ENCODE measurements at regions not wholly inside any gene's neighbourhood (a gene's known extent, or its start where the extent isn't known, plus 50 kb on each side); places are given as distances from the start of the nearest gene placed in this dataset.

GRCh38 chr1:14189381-14189780 is 409.1 kb upstream of the KAZN start:
- Histone ChIP-seq H3K27me3 (replicated peaks in 1 of 2; ENCODE audit: control insufficient read depth in 2 of 2, extremely low read depth in 1 of 2, insufficient read depth in 2 of 2, low read length in 1 of 2) (peaks cover 0 to 4% of the 10 kb centered on the region in 2 experiments), H3K27ac (ENCODE audit: low read length) (no peak overlapping the region), H3K4me1 (ENCODE audit: control insufficient read depth in 1 of 2, extremely low read depth in 1 of 2, insufficient read depth in 2 of 2, low read length in 2 of 2) (no peaks in the 10 kb centered on the region), H3K36me3 (ENCODE audit: control insufficient read depth in 2 of 2, extremely low read depth in 1 of 2, insufficient read depth in 1 of 2, low read length in 1 of 2) (no peaks in the 10 kb centered on the region), H3K4me3 (ENCODE audit: control insufficient read depth in 1 of 2, extremely low read depth in 1 of 2, low read length in 1 of 2) (no peak overlapping the region), H3K9me3 (no peaks in the 10 kb centered on the region)
- Mint-ChIP-seq H3K36me3 (no peaks in the 10 kb centered on the region), H3K4me3 (no peak overlapping the region), H3K27ac (no peak overlapping the region), H3K9me3 (no peaks in the 10 kb centered on the region), H3K4me1 (no peaks in the 10 kb centered on the region), H3K27me3 (peaks cover 11 to 12% of the 10 kb centered on the region in 2 donors)
- ATAC-seq (replicated peaks in 1 of 4) (no peak), DNase-seq (no peak)
- 67% methylated on average over 2 of the region's 4 CpGs for WGBS (ENCODE audit: insufficient coverage)
- POLR2A ChIA-PET, result no interaction called here
- CTCF ChIA-PET, result no interaction called here

DNA sequence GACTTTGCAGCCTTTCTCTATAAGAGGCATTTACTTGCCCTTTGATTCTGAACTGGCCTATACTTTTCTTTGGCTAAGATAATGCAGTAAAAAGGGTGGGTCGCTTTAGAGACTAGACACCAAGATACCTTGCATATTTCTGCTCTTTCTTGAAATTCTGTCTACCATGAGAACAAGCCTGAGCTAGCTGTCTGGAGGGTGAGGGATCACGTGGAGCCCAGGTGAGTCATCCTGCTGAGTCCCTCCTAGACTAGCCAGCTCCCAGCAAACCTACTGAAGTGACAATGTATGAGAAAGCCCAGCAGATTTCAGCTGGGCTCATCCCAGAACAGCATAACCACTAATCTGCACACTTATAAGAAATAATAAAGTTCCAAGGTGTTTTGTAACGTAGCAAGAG is 408.0 kb upstream of the KAZN start:
- Histone ChIP-seq H3K27me3 (replicated peaks in 1 of 2; ENCODE audit: control insufficient read depth in 2 of 2, extremely low read depth in 1 of 2, insufficient read depth in 2 of 2, low read length in 1 of 2) (peaks cover 0 to 4% of the 10 kb centered on the region in 2 experiments), H3K4me1 (ENCODE audit: control insufficient read depth in 1 of 2, extremely low read depth in 1 of 2, insufficient read depth in 2 of 2, low read length in 2 of 2) (no peaks in the 10 kb centered on the region), H3K9me3 (no peaks in the 10 kb centered on the region), H3K27ac (ENCODE audit: low read length) (no peak overlapping the region), H3K4me3 (ENCODE audit: control insufficient read depth in 1 of 2, extremely low read depth in 1 of 2, low read length in 1 of 2) (no peak overlapping the region), H3K36me3 (ENCODE audit: control insufficient read depth in 2 of 2, extremely low read depth in 1 of 2, insufficient read depth in 1 of 2, low read length in 1 of 2) (no peaks in the 10 kb centered on the region)
- no CpG with 5 or more reads among the region's 3 CpGs for WGBS (ENCODE audit: insufficient coverage)
- Mint-ChIP-seq H3K27me3 (peaks cover 10% of the 10 kb centered on the region in 2 donors), H3K4me3 (no peak overlapping the region), H3K9me3 (no peaks in the 10 kb centered on the region), H3K4me1 (no peaks in the 10 kb centered on the region), H3K27ac (no peak overlapping the region), H3K36me3 (no peaks in the 10 kb centered on the region)
- ChIA-PET CTCF (no interaction called here), POLR2A (no interaction called here)
- ATAC-seq (replicated peaks in 1 of 4) (no peak), DNase-seq (no peak)

DNA sequence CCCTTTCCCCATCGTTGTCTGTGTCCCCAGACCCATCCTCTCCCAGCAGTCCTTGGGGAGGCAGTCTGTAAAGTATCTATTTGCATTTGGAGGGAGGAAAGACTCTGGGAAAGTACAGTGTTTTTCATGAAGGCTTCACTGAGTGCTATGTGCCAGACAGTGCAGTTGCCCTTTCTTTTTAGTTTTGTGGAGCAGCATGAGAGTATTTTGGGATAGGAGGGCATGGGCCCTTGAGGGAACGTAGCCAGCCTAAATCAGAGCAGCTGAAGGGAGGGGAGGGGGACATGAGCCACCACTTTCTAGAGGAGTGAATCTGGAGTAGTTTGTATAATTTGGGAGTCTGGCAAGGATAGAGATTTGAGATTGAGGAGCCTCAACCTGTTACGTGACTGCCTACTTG is 404.0 kb upstream of the KAZN start:
- peaks cover 0 to 4% of the 10 kb centered on the region in 2 experiments for H3K27me3 ChIP-seq (replicated peaks in 1 of 2; ENCODE audit: control insufficient read depth in 2 of 2, extremely low read depth in 1 of 2, insufficient read depth in 2 of 2, low read length in 1 of 2)
- H3K9me3 ChIP-seq, result no peaks in the 10 kb centered on the region
- Mint-ChIP-seq H3K4me3 (no peak overlapping the region), H3K27ac (no peak overlapping the region), H3K36me3 (no peaks in the 10 kb centered on the region), H3K27me3 (peaks cover 4 to 8% of the 10 kb centered on the region in 2 donors), H3K4me1 (no peaks in the 10 kb centered on the region), H3K9me3 (no peaks in the 10 kb centered on the region)
- H3K4me3 ChIP-seq (ENCODE audit: control insufficient read depth in 1 of 2, extremely low read depth in 1 of 2, low read length in 1 of 2), result no peak overlapping the region
- H3K27ac ChIP-seq (ENCODE audit: low read length), result no peak overlapping the region
- no peaks in the 10 kb centered on the region for H3K4me1 ChIP-seq (ENCODE audit: control insufficient read depth in 1 of 2, extremely low read depth in 1 of 2, insufficient read depth in 2 of 2, low read length in 2 of 2)
- ATAC-seq (replicated peaks in 1 of 4) (no peak), DNase-seq (no peak)
- WGBS (ENCODE audit: insufficient coverage), result 57% methylated on average over 1 of the region's 3 CpGs
- H3K36me3 ChIP-seq (ENCODE audit: control insufficient read depth in 2 of 2, extremely low read depth in 1 of 2, insufficient read depth in 1 of 2, low read length in 1 of 2), result no peaks in the 10 kb centered on the region
- ChIA-PET POLR2A (no interaction called here), CTCF (no interaction called here)

DNA sequence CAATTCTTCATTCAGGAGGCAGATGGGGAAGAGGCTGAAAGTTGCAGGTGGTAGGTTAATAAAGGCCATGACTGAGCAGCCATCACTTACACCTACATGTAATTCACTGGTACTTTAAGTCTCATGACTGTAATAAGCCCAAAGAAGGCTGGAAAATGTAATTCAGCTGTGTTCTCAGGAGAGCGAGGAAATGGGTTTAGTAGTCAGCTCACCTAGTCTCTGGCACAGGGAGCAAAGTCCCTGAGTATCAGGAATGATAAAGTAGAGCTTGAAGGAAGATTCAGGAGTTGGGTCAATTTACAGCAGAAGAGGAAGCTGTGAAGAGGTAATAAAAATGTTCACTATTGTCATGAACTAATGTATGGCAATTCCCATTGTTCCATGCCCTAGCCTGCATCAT is 393.4 kb upstream of the KAZN start:
- no peak for ATAC-seq (replicated peaks in 1 of 4)
- Mint-ChIP-seq H3K9me3 (peaks cover 0 to 3% (median 0%) of the 10 kb centered on the region in 3 donors), H3K36me3 (no peaks in the 10 kb centered on the region), H3K27me3 (peaks cover 0 to 9% of the 10 kb centered on the region in 2 donors), H3K4me1 (no peaks in the 10 kb centered on the region), H3K27ac (no peak overlapping the region), H3K4me3 (no peak overlapping the region)
- no peak overlapping the region for H3K27ac ChIP-seq (ENCODE audit: low read length)
- H3K4me1 ChIP-seq (ENCODE audit: control insufficient read depth in 1 of 2, extremely low read depth in 1 of 2, insufficient read depth in 2 of 2, low read length in 2 of 2), result no peaks in the 10 kb centered on the region
- no peaks in the 10 kb centered on the region for H3K9me3 ChIP-seq
- ChIA-PET CTCF (no interaction called here), POLR2A (no interaction called here)
- 70% methylated on average over 1 of the region's 1 CpG for WGBS (ENCODE audit: insufficient coverage)
- no peaks in the 10 kb centered on the region for H3K36me3 ChIP-seq (ENCODE audit: control insufficient read depth in 2 of 2, extremely low read depth in 1 of 2, insufficient read depth in 1 of 2, low read length in 1 of 2)
- H3K27me3 ChIP-seq (replicated peaks in 1 of 2; ENCODE audit: control insufficient read depth in 2 of 2, extremely low read depth in 1 of 2, insufficient read depth in 2 of 2, low read length in 1 of 2), result peaks cover 0 to 3% of the 10 kb centered on the region in 2 experiments
- no peak for DNase-seq
- H3K4me3 ChIP-seq (ENCODE audit: control insufficient read depth in 1 of 2, extremely low read depth in 1 of 2, low read length in 1 of 2), result no peak overlapping the region

DNA sequence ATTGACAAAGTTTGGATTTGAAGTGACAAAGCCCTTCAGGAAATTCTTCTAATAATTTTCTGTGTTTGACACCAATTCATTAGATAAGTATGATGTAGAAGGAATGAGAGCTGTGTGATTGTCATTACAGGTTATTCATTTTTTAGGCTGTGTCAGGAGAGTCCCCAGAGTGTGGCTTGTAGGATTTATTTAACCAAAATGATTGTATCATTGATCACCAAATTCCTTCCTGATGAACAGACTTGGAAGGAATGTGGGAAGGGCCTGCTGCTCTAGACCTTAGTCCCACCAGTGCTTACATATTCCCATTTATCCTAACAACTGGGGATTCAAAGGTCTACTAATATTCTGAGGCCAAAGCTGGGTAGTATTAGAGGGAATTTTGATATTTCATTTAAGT is 383.3 kb upstream of the KAZN start:
- no peak overlapping the region for H3K27ac Mint-ChIP-seq
- H3K9me3 Mint-ChIP-seq, result peaks cover 4 to 15% (median 11%) of the 10 kb centered on the region in 3 donors
- POLR2A ChIA-PET, result no interaction called here
- CTCF ChIA-PET, result no interaction called here
- Histone ChIP-seq H3K9me3 (no peaks in the 10 kb centered on the region), H3K4me3 (ENCODE audit: control insufficient read depth in 1 of 2, extremely low read depth in 1 of 2, low read length in 1 of 2) (no peak overlapping the region), H3K27ac (ENCODE audit: low read length) (no peak overlapping the region), H3K27me3 (replicated peaks in 1 of 2; ENCODE audit: control insufficient read depth in 2 of 2, extremely low read depth in 1 of 2, insufficient read depth in 2 of 2, low read length in 1 of 2) (no peaks in the 10 kb centered on the region), H3K36me3 (ENCODE audit: control insufficient read depth in 2 of 2, extremely low read depth in 1 of 2, insufficient read depth in 1 of 2, low read length in 1 of 2) (no peaks in the 10 kb centered on the region), H3K4me1 (ENCODE audit: control insufficient read depth in 1 of 2, extremely low read depth in 1 of 2, insufficient read depth in 2 of 2, low read length in 2 of 2) (no peaks in the 10 kb centered on the region)
- ATAC-seq (replicated peaks in 1 of 4), result no peak
- no peaks in the 10 kb centered on the region for H3K4me1 Mint-ChIP-seq
- no peak overlapping the region for H3K4me3 Mint-ChIP-seq
- H3K36me3 Mint-ChIP-seq, result no peaks in the 10 kb centered on the region
- DNase-seq, result no peak
- peaks cover 0 to 9% of the 10 kb centered on the region in 2 donors for H3K27me3 Mint-ChIP-seq

DNA sequence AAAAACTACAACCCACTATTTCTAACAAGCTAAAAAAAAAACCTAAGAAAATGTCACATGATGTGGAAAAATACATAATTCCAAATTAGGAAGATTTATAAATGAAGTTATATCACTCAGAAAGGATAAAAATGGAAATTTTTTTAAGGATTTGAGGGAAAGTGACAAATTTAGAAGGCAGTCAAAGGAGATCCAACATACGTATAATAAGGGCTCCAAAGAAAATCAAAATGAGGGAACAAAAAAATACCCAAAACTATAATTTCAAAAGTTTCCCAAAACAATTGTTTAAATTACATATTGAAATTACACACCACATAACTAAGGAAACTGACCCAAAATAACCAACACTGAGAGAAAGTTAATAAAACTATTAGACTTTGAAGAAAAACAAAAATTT is 381.1 kb upstream of the KAZN start:
- Mint-ChIP-seq H3K27ac (no peak overlapping the region), H3K9me3 (peaks cover 4 to 18% (median 9%) of the 10 kb centered on the region in 3 donors), H3K27me3 (peaks cover 0 to 9% of the 10 kb centered on the region in 2 donors), H3K4me1 (no peaks in the 10 kb centered on the region), H3K36me3 (no peaks in the 10 kb centered on the region), H3K4me3 (no peak overlapping the region)
- Histone ChIP-seq H3K9me3 (no peaks in the 10 kb centered on the region), H3K27me3 (replicated peaks in 1 of 2; ENCODE audit: control insufficient read depth in 2 of 2, extremely low read depth in 1 of 2, insufficient read depth in 2 of 2, low read length in 1 of 2) (no peaks in the 10 kb centered on the region), H3K4me3 (ENCODE audit: control insufficient read depth in 1 of 2, extremely low read depth in 1 of 2, low read length in 1 of 2) (no peak overlapping the region), H3K4me1 (ENCODE audit: control insufficient read depth in 1 of 2, extremely low read depth in 1 of 2, insufficient read depth in 2 of 2, low read length in 2 of 2) (no peaks in the 10 kb centered on the region), H3K27ac (ENCODE audit: low read length) (no peak overlapping the region), H3K36me3 (ENCODE audit: control insufficient read depth in 2 of 2, extremely low read depth in 1 of 2, insufficient read depth in 1 of 2, low read length in 1 of 2) (no peaks in the 10 kb centered on the region)
- ATAC-seq (replicated peaks in 1 of 4) (no peak), DNase-seq (no peak)
- CTCF ChIA-PET, result no interaction called here
- no CpG with 5 or more reads among the region's 1 CpG for WGBS (ENCODE audit: insufficient coverage)
- POLR2A ChIA-PET, result interaction anchor here in 1 of 2 donors (0.6 kb wide), 1 partner anchor 756 kb away, joined by 3 read pairs; no protein-coding TSS in a partner anchor

DNA sequence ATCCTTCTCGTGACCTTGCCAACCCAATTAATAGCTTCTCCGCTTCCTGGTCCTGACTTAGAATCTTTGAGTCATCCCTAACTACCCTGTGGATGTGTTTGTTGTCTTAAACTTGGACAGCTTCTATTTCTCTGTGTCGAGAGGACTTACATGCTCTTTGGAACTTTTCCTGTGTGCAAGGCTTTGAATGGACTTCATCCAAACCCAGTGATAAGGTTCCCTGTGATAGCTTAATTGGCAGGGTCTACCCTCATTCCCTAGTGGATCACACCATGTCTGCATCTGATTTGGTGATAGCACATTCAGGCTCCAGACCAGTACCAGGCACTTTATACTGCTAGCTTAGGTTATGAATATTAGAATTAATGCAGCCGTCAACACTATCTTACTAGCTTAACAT is 378.2 kb upstream of the KAZN start:
- no CpG with 5 or more reads among the region's 4 CpGs for WGBS (ENCODE audit: insufficient coverage)

More for the DNA sequence above, 378.2 kb upstream of the KAZN start:
- H3K4me1 Mint-ChIP-seq, result no peaks in the 10 kb centered on the region
- ATAC-seq (replicated peaks in 1 of 4) (no peak), DNase-seq (no peak)
- H3K9me3 Mint-ChIP-seq, result peaks cover 4 to 10% (median 9%) of the 10 kb centered on the region in 3 donors
- H3K27me3 ChIP-seq (replicated peaks in 1 of 2; ENCODE audit: control insufficient read depth in 2 of 2, extremely low read depth in 1 of 2, insufficient read depth in 2 of 2, low read length in 1 of 2), result peaks cover 0 to 3% of the 10 kb centered on the region in 2 experiments
- POLR2A ChIA-PET, result no interaction called here
- no peaks in the 10 kb centered on the region for H3K9me3 ChIP-seq
- no peak overlapping the region for H3K4me3 Mint-ChIP-seq
- H3K36me3 ChIP-seq (ENCODE audit: control insufficient read depth in 2 of 2, extremely low read depth in 1 of 2, insufficient read depth in 1 of 2, low read length in 1 of 2), result no peaks in the 10 kb centered on the region
- H3K36me3 Mint-ChIP-seq, result no peaks in the 10 kb centered on the region
- no peak overlapping the region for H3K27ac Mint-ChIP-seq
- CTCF ChIA-PET, result no interaction called here
- H3K4me3 ChIP-seq (ENCODE audit: control insufficient read depth in 1 of 2, extremely low read depth in 1 of 2, low read length in 1 of 2), result no peak overlapping the region
- no peaks in the 10 kb centered on the region for H3K4me1 ChIP-seq (ENCODE audit: control insufficient read depth in 1 of 2, extremely low read depth in 1 of 2, insufficient read depth in 2 of 2, low read length in 2 of 2)
- H3K27ac ChIP-seq (ENCODE audit: low read length), result no peak overlapping the region
- peaks cover 8% of the 10 kb centered on the region in 2 donors for H3K27me3 Mint-ChIP-seq

Data from T-cell (primary cell).